Ascending aorta (tissue), 2 donors: ENCODE measurements at regions not wholly inside any gene's neighbourhood (a gene's known extent, or its start where the extent isn't known, plus 50 kb on each side); places are given as distances from the start of the nearest gene placed in this dataset.

Source experiments
- DNase-seq, 2 donors: peaks; one replicate each; pipeline ENCODE4 v3.0.0-alpha.2; 2019; ENCODE audit warnings: low spot score in 2 of 2
- H3K27ac ChIP-seq, 2 donors: fragments of 200-600 bp; sonication (generic); one replicate each; pipeline ENCODE4 v1.5.1; 2016 to 2017; ENCODE audit warnings: mild to moderate bottlenecking in 1 of 2
- H3K27me3 ChIP-seq: fragments of 200-600 bp; sonication (generic); one replicate; pipeline ENCODE4 v1.5.1; 2017
- H3K36me3 ChIP-seq, 2 donors: fragments of 200-600 bp; sonication (generic); one replicate each; pipeline ENCODE4 v1.5.1; 2016
- H3K4me1 ChIP-seq, 2 donors: fragments of 200-600 bp; sonication (generic); one replicate each; pipeline ENCODE4 v1.5.1; 2016 to 2017; ENCODE audit warnings: mild to moderate bottlenecking in 1 of 2
- H3K4me3 ChIP-seq, 2 donors: fragments of 200-600 bp; sonication (generic); one replicate each; pipeline ENCODE4 v1.5.1; 2016 to 2017; ENCODE audit warnings: mild to moderate bottlenecking in 1 of 2
- H3K9me3 ChIP-seq, 2 donors: fragments of 200-600 bp; sonication (generic); one replicate each; pipeline ENCODE4 v1.5.1; 2016
- CTCF ChIP-seq, 3 experiments: fragments of 200-600 bp in 2 of 3; fragments of 450-650 bp in 1 of 3; sonication (generic) in 2 of 3; IDR thresholded peaks; one replicate each; pipeline ENCODE4 v1.5.1; 2016 to 2019; ENCODE audit warnings: antibody characterized with exemption in 3 of 3, mild to moderate bottlenecking in 1 of 3, moderate library complexity in 1 of 3
- intact Hi-C: fragments of 100-400 bp; cut with DNase I; formaldehyde crosslinking; loops from one replicate; pipeline ENCODE4 v1.15.1; 2023

GRCh38 chr5:101080462-101081240 is 177.6 kb upstream of the ST8SIA4 start:
- Histone ChIP-seq H3K4me1 (no peaks in the 10 kb centered on the region), H3K27me3 (no peaks in the 10 kb centered on the region), H3K4me3 (no peak overlapping the region), H3K9me3 (no peaks in the 10 kb centered on the region), H3K36me3 (no peaks in the 10 kb centered on the region), H3K27ac (no peak overlapping the region)
- DNase-seq = no peak
- TF ChIP-seq CTCF (IDR thresholded peaks at IDR 0.05) = no peak
- intact Hi-C loops = no loop called here

- intact Hi-C loops = no loop called here
- DNase-seq = no peak
- Histone ChIP-seq H3K4me1 (no peaks in the 10 kb centered on the region), H3K9me3 (no peaks in the 10 kb centered on the region), H3K27me3 (no peaks in the 10 kb centered on the region), H3K4me3 (no peak overlapping the region), H3K36me3 (no peaks in the 10 kb centered on the region), H3K27ac (no peak overlapping the region)
- TF ChIP-seq CTCF (IDR thresholded peaks at IDR 0.05) = no peak
These were observed 165.2 kb upstream of the ST8SIA4 start for GRCh38 chr5:101068298-101068697.

- Histone ChIP-seq H3K27ac (no peak overlapping the region), H3K9me3 (peaks cover 0 to 3% of the 10 kb centered on the region in 2 donors), H3K36me3 (no peaks in the 10 kb centered on the region), H3K4me1 (no peaks in the 10 kb centered on the region), H3K27me3 (no peaks in the 10 kb centered on the region), H3K4me3 (no peak overlapping the region)
- TF ChIP-seq CTCF (IDR thresholded peaks at IDR 0.05) = no peak
- DNase-seq = no peak
- intact Hi-C loops = no loop called here
These were observed 164.3 kb upstream of the ST8SIA4 start for GRCh38 chr5:101067429-101067828.

GRCh38 chr5:101062902-101063301 is 159.8 kb upstream of the ST8SIA4 start:
- H3K27me3 ChIP-seq = no peaks in the 10 kb centered on the region
- peaks cover 0 to 14% of the 10 kb centered on the region in 2 donors for H3K9me3 ChIP-seq
- no peaks in the 10 kb centered on the region for H3K36me3 ChIP-seq
- no peak overlapping the region for H3K4me3 ChIP-seq
- intact Hi-C loops = no loop called here
- TF ChIP-seq CTCF (IDR thresholded peaks at IDR 0.05) = no peak
- no peak for DNase-seq
- H3K27ac ChIP-seq = no peak overlapping the region
- H3K4me1 ChIP-seq = no peaks in the 10 kb centered on the region

- Histone ChIP-seq H3K27ac (no peak overlapping the region), H3K36me3 (no peaks in the 10 kb centered on the region), H3K9me3 (no peaks in the 10 kb centered on the region), H3K27me3 (no peaks in the 10 kb centered on the region), H3K4me1 (no peaks in the 10 kb centered on the region), H3K4me3 (no peak overlapping the region)
- DNase-seq = no peak
- no peak for TF ChIP-seq CTCF (IDR thresholded peaks at IDR 0.05)
- intact Hi-C loops = no loop called here
These were observed 144.1 kb upstream of the ST8SIA4 start for GRCh38 chr5:101047181-101047580.
